Stomach (tissue), 4 donors: ENCODE measurements at regions not wholly inside any gene's neighbourhood (a gene's known extent, or its start where the extent isn't known, plus 50 kb on each side); places are given as distances from the start of the nearest gene placed in this dataset.

Source experiments
- POLR2A ChIP-seq, 4 donors: fragments of 450-650 bp; IDR thresholded peaks; one replicate each; pipeline ENCODE4 v1.6.1; 2016; ENCODE audit warnings: antibody characterized with exemption in 4 of 4, control low read depth in 2 of 4, mild to moderate bottlenecking in 1 of 4, moderate library complexity in 1 of 4
- TF ChIP-seq, protein P1 (sequence below), 7 experiments: fragments of 450-650 bp in 4 of 7; fragments of 200-600 bp in 3 of 7; sonication (generic) in 3 of 7; IDR thresholded peaks; one replicate each; pipeline ENCODE4 v1.5.1; 2016 to 2019; ENCODE audit warnings: antibody characterized with exemption in 7 of 7, control low read depth in 2 of 7, mild to moderate bottlenecking in 1 of 7

DNA sequence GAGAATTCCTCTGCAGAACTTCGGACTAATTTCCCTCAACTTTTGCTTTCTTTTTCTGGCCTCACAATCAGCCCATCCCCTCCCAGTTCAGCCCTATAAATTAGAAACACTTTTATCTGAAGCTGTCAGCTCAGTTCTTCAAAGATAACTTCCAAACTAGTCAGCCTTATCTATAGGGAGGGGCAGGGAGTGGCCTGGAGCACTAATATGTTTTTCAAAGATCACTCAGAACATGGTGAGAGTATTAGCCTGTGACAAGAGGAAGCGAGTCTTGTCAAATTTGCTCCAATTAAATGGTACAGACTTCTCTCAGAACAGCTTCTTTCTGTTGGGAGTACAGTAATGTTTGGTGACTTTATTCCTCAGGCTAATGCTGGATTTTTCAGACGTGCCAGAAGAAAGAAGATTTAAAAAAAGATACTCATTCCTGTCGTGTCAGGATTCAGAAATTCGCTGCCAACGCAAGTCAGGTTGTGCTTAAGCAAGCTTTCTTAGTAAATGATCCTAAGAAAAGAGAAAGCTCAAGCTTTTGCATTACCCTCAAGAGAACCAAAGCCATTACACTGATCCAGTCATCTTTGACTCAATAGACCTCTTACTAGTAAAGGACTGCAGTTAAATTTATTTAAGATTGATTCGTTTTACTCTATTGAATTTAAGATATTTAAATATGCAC lies 1033.6 kb downstream of the SLITRK5 start:
- TF ChIP-seq, protein P1, sequence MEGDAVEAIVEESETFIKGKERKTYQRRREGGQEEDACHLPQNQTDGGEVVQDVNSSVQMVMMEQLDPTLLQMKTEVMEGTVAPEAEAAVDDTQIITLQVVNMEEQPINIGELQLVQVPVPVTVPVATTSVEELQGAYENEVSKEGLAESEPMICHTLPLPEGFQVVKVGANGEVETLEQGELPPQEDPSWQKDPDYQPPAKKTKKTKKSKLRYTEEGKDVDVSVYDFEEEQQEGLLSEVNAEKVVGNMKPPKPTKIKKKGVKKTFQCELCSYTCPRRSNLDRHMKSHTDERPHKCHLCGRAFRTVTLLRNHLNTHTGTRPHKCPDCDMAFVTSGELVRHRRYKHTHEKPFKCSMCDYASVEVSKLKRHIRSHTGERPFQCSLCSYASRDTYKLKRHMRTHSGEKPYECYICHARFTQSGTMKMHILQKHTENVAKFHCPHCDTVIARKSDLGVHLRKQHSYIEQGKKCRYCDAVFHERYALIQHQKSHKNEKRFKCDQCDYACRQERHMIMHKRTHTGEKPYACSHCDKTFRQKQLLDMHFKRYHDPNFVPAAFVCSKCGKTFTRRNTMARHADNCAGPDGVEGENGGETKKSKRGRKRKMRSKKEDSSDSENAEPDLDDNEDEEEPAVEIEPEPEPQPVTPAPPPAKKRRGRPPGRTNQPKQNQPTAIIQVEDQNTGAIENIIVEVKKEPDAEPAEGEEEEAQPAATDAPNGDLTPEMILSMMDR (IDR thresholded peaks at IDR 0.05): no peak
- TF ChIP-seq POLR2A (IDR thresholded peaks at IDR 0.05): no peak
